Endothelial cell of umbilical vein (primary cell): ENCODE measurements at regions not wholly inside any gene's neighbourhood (a gene's known extent, or its start where the extent isn't known, plus 50 kb on each side); places are given as distances from the start of the nearest gene placed in this dataset.

Source experiments
- BruUV-seq: library from RNA; stranded (reverse); fragments of 400-500 nt; replicated peaks from 2 replicates; lab custom pipeline; 2021; lab: Mats Ljungman, UMichigan
- CTCF ChIA-PET: fragments of 300-600, 350-600 bp; sonication (Branson Sonifier 250); formaldehyde crosslinking; loops from one replicate; lab custom pipeline; 2021; ENCODE audit warnings: antibody characterized with exemption, inconsistent platforms; lab: Charles Lee
- POLR2A ChIA-PET: fragments of 300-600, 350-600 bp; sonication (Branson Sonifier 250); formaldehyde crosslinking; loops from one replicate; lab custom pipeline; 2021; ENCODE audit warnings: antibody characterized with exemption, inconsistent platforms; lab: Charles Lee
- DNase-seq: peaks from one replicate; pipeline ENCODE4 v3.0.0-alpha.2; 2011; ENCODE audit warnings: low read depth, low spot score
- FAIRE-seq: peaks from 2 replicates; lab custom pipeline; 2011; peaks lifted over from hg19 to GRCh38; lab: Jason Lieb, UNC
- H2AFZ ChIP-seq: 2 replicates; pipeline ENCODE4 v1.6.0; 2012; ENCODE audit warnings: low read depth, low read length, control low read depth, inconsistent platforms
- H3K27ac ChIP-seq: 2 replicates; pipeline ENCODE4 v1.5.1; 2011; ENCODE audit warnings: low read depth, mild to moderate bottlenecking, control low read depth, low read length, moderate library complexity; ENCODE audit not compliant: insufficient read depth
- H3K27me3 ChIP-seq, 2 experiments: 2 replicates each; pipeline versions ENCODE4 v1.6.0 to v1.6.1; 2011; ENCODE audit warnings: low read length in 2 of 2, mixed read lengths in 1 of 2; ENCODE audit not compliant: control insufficient read depth in 2 of 2, insufficient read depth in 2 of 2
- H3K36me3 ChIP-seq, 2 experiments: 2 replicates in 1 of 2; 3 replicates in 1 of 2; pipeline ENCODE4 v1.5.1; 2011; ENCODE audit warnings: low read length in 2 of 2, mild to moderate bottlenecking in 1 of 2, moderate library complexity in 1 of 2; ENCODE audit not compliant: control insufficient read depth in 2 of 2, insufficient read depth in 2 of 2; ENCODE audit errors: extremely low read depth in 1 of 2
- H3K4me1 ChIP-seq: 3 replicates; pipeline ENCODE4 v1.5.1; 2011; ENCODE audit warnings: mild to moderate bottlenecking, low read length; ENCODE audit not compliant: control insufficient read depth, insufficient read depth; ENCODE audit errors: extremely low read depth
- H3K4me2 ChIP-seq: 2 replicates; pipeline ENCODE4 v1.6.1; 2011; ENCODE audit warnings: low read length, control low read depth, mixed read lengths; ENCODE audit not compliant: insufficient read depth
- H3K4me3 ChIP-seq, 3 experiments: fragments of 200-600 bp in 1 of 3; sonication (generic), shearing (Covaris generic) in 1 of 3; replicated peaks in 1 of 3; 2 replicates each; pipeline ENCODE4 v1.5.1; 2011 to 2016; ENCODE audit warnings: control low read depth in 3 of 3, low read length in 3 of 3, mild to moderate bottlenecking in 2 of 3, inconsistent platforms in 1 of 3, low read depth in 1 of 3, moderate library complexity in 1 of 3; ENCODE audit not compliant: insufficient read depth in 1 of 3
- H3K79me2 ChIP-seq: 2 replicates; pipeline ENCODE4 v1.6.0; 2012; ENCODE audit warnings: low read length, inconsistent platforms; ENCODE audit not compliant: control insufficient read depth, insufficient read depth
- H3K9ac ChIP-seq: replicated peaks from 2 replicates; pipeline ENCODE3; 2011; ENCODE audit warnings: low read length, control low read depth; ENCODE audit not compliant: insufficient read depth; ENCODE audit errors: extremely low read depth
- H3K9me1 ChIP-seq: replicated peaks from 3 replicates; pipeline ENCODE4 v1.6.0; 2011; ENCODE audit warnings: mild to moderate bottlenecking, low read length; ENCODE audit not compliant: control insufficient read depth, insufficient read depth; ENCODE audit errors: extremely low read depth
- H3K9me3 ChIP-seq: replicated peaks from 2 replicates; pipeline ENCODE4 v1.5.1; 2012; ENCODE audit warnings: low read length, inconsistent platforms; ENCODE audit not compliant: control insufficient read depth, insufficient read depth
- H4K20me1 ChIP-seq: replicated peaks from 2 replicates; pipeline ENCODE3; 2011; ENCODE audit warnings: mild to moderate bottlenecking, low read length; ENCODE audit not compliant: control insufficient read depth, insufficient read depth; ENCODE audit errors: extremely low read depth
- EZH2 ChIP-seq: IDR thresholded peaks from 2 replicates; pipeline ENCODE4 v1.6.1; 2012; ENCODE audit warnings: borderline replicate concordance, low read depth, mild to moderate bottlenecking, moderate library complexity, low read length, inconsistent platforms; ENCODE audit not compliant: severe bottlenecking
- FOS ChIP-seq: IDR thresholded peaks from 2 replicates; pipeline ENCODE4 v1.6.1; 2011; ENCODE audit warnings: mild to moderate bottlenecking, low read length, moderate library complexity, borderline replicate concordance; ENCODE audit not compliant: insufficient read depth
- GATA2 ChIP-seq: IDR thresholded peaks from 2 replicates; pipeline ENCODE4 v1.7.0; 2011; ENCODE audit warnings: low read depth, mild to moderate bottlenecking, moderate library complexity, mixed read lengths, low read length; ENCODE audit not compliant: insufficient read length, insufficient read depth
- POLR2A ChIP-seq: IDR thresholded peaks from 2 replicates; pipeline ENCODE4 v1.6.1; 2012; ENCODE audit warnings: low read depth, mild to moderate bottlenecking, control low read depth, low read length
- dilution Hi-C: fragments of 300-500 bp; cut with MboI; formaldehyde crosslinking; loops from one replicate; pipeline ENCODE4 v1.15.0; 2019; ENCODE audit warnings: low sequenced_read_pairs; ENCODE audit not compliant: extremely low pct_ligation_motif_present
- intact Hi-C: fragments of 100-400 bp; cut with micrococcal nuclease; formaldehyde crosslinking; loops from one replicate; pipeline ENCODE4 v1.10.0; 2022
- TF ChIP-seq, protein P1 (sequence below), 2 donors: IDR thresholded peaks; 1 replicate in 1 of 2; 2 replicates in 1 of 2; pipeline ENCODE4 v1.5.1; 2011; ENCODE audit warnings: low read length in 2 of 2, mild to moderate bottlenecking in 2 of 2, moderate library complexity in 2 of 2, control low read depth in 1 of 2, inconsistent platforms in 1 of 2, low read depth in 1 of 2; ENCODE audit not compliant: insufficient read depth in 1 of 2; ENCODE audit errors: extremely low read depth in 1 of 2

GRCh38 chr11:111176603-111177002 lies 68.9 kb upstream of the POU2AF2 start:
- DNase-seq (no peak), FAIRE-seq (no peak)
- POLR2A ChIA-PET = no interaction called here
- no TSS peak for BruUV-seq
- no peaks in the 10 kb centered on the region for H3K79me2 ChIP-seq
- dilution Hi-C loops (no loop called here), intact Hi-C loops (no loop called here)
- no peaks in the 10 kb centered on the region for H3K36me3 ChIP-seq
- H4K20me1 ChIP-seq = no peaks in the 10 kb centered on the region
- H3K4me2 ChIP-seq = no peak overlapping the region
- no peak overlapping the region for H3K9ac ChIP-seq
- H3K4me3 ChIP-seq = no peak overlapping the region
- TF ChIP-seq EZH2 = no peak
- H3K27ac ChIP-seq = no peak overlapping the region
- no peaks in the 10 kb centered on the region for H3K4me1 ChIP-seq
- no peaks in the 10 kb centered on the region for H3K9me1 ChIP-seq
- no peaks in the 10 kb centered on the region for H3K9me3 ChIP-seq
- CTCF ChIA-PET = no interaction called here
- no peaks in the 10 kb centered on the region for H3K27me3 ChIP-seq
- H2AFZ ChIP-seq = no peak overlapping the region

DNA sequence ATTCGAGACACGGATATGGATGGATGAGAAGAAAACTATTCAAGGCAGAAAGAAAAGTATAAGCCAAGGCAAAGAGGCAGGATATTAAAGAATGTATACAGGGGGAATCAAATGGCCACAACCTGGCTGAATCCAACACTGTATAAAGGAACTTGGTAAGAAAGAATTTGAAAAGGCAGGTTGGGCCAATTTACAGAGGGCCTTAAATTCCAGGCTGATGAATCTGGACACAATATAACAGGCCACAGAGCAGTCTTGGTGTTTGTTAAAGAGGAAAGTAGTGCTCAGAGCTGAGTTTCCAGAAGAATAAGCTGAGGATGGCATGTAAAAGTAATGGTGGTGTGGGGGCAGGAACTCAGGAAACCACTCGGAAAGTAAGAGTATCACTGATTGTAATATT lies 72.3 kb upstream of the POU2AF2 start:
- no TSS peak for BruUV-seq
- CTCF ChIA-PET = no interaction called here

More for the DNA sequence above, 72.3 kb upstream of the POU2AF2 start:
- Histone ChIP-seq H3K9me1 (no peaks in the 10 kb centered on the region), H3K9me3 (no peaks in the 10 kb centered on the region), H3K4me3 (no peak overlapping the region), H3K9ac (no peak overlapping the region), H3K27me3 (no peaks in the 10 kb centered on the region), H3K4me1 (no peaks in the 10 kb centered on the region), H3K79me2 (no peaks in the 10 kb centered on the region), H4K20me1 (no peaks in the 10 kb centered on the region), H3K27ac (no peak overlapping the region), H2AFZ (no peak overlapping the region), H3K36me3 (no peaks in the 10 kb centered on the region), H3K4me2 (no peak overlapping the region)
- FAIRE-seq (no peak), DNase-seq (no peak)
- intact Hi-C loops (no loop called here), dilution Hi-C loops (no loop called here)
- POLR2A ChIA-PET = no interaction called here
- no peak for TF ChIP-seq FOS
- TF ChIP-seq, protein P1, sequence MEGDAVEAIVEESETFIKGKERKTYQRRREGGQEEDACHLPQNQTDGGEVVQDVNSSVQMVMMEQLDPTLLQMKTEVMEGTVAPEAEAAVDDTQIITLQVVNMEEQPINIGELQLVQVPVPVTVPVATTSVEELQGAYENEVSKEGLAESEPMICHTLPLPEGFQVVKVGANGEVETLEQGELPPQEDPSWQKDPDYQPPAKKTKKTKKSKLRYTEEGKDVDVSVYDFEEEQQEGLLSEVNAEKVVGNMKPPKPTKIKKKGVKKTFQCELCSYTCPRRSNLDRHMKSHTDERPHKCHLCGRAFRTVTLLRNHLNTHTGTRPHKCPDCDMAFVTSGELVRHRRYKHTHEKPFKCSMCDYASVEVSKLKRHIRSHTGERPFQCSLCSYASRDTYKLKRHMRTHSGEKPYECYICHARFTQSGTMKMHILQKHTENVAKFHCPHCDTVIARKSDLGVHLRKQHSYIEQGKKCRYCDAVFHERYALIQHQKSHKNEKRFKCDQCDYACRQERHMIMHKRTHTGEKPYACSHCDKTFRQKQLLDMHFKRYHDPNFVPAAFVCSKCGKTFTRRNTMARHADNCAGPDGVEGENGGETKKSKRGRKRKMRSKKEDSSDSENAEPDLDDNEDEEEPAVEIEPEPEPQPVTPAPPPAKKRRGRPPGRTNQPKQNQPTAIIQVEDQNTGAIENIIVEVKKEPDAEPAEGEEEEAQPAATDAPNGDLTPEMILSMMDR (IDR thresholded peaks at IDR 0.05; ENCODE audit: extremely low read depth in 1 of 2, insufficient read depth in 1 of 2, low read depth in 1 of 2, low read length in 2 of 2) = no peak
- TF ChIP-seq POLR2A = no peak
- no peak for TF ChIP-seq GATA2
